Astrocyte (in vitro differentiated cells and primary cell): ENCODE measurements at regions not wholly inside any gene's neighbourhood (a gene's known extent, or its start where the extent isn't known, plus 50 kb on each side); places are given as distances from the start of the nearest gene placed in this dataset.

Experiments used
- DNase-seq: peaks from one replicate; pipeline ENCODE4 v3.0.0-alpha.2; 2010; ENCODE audit warnings: low read depth
- FAIRE-seq: peaks from 2 replicates; lab custom pipeline; 2011; peaks lifted over from hg19 to GRCh38; lab: Jason Lieb, UNC
- H2AFZ ChIP-seq: 2 replicates; pipeline ENCODE4 v1.6.0; 2012; ENCODE audit warnings: low read depth, low read length, inconsistent platforms
- H3K27ac ChIP-seq: 2 replicates; pipeline ENCODE4 v1.5.1; 2011; ENCODE audit warnings: low read depth, low read length, inconsistent platforms
- H3K27me3 ChIP-seq: 2 replicates; pipeline ENCODE4 v1.6.0; 2011; ENCODE audit warnings: low read length, inconsistent platforms; ENCODE audit not compliant: insufficient read depth
- H3K36me3 ChIP-seq: 2 replicates; pipeline ENCODE4 v1.5.1; 2011; ENCODE audit warnings: low read length, inconsistent platforms; ENCODE audit not compliant: insufficient read depth
- H3K4me1 ChIP-seq: 2 replicates; pipeline ENCODE4 v1.5.1; 2011; ENCODE audit warnings: low read length, inconsistent platforms; ENCODE audit not compliant: insufficient read depth
- H3K4me2 ChIP-seq: 2 replicates; pipeline ENCODE4 v1.6.0; 2012; ENCODE audit warnings: low read length, inconsistent platforms
- H3K4me3 ChIP-seq: 2 replicates; pipeline ENCODE4 v1.5.1; 2011; ENCODE audit warnings: low read depth, mild to moderate bottlenecking, low read length, inconsistent platforms; ENCODE audit not compliant: insufficient read depth
- H3K79me2 ChIP-seq: 2 replicates; pipeline ENCODE4 v1.6.0; 2012; ENCODE audit warnings: mild to moderate bottlenecking, low read length, inconsistent platforms; ENCODE audit not compliant: insufficient read depth
- H3K9ac ChIP-seq: 2 replicates; pipeline ENCODE4 v1.6.0; 2012; ENCODE audit warnings: mild to moderate bottlenecking, low read length, inconsistent platforms
- H3K9me3 ChIP-seq: 2 replicates; pipeline ENCODE4 v1.5.1; 2012; ENCODE audit warnings: low read depth, mild to moderate bottlenecking, low read length, inconsistent platforms; ENCODE audit not compliant: insufficient read depth
- H4K20me1 ChIP-seq: 2 replicates; pipeline ENCODE4 v1.6.0; 2012; ENCODE audit warnings: low read length, inconsistent platforms; ENCODE audit not compliant: insufficient read depth
- H3K27ac Mint-ChIP-seq: one replicate; pipeline ENCODE4 v1.8.0; 2021; ENCODE audit warnings: mild to moderate bottlenecking, mixed read lengths; ENCODE audit not compliant: unreplicated experiment
- H3K27me3 Mint-ChIP-seq: one replicate; pipeline ENCODE4 v1.8.0; 2021; ENCODE audit warnings: low read depth, mixed read lengths; ENCODE audit not compliant: unreplicated experiment
- H3K36me3 Mint-ChIP-seq: one replicate; pipeline ENCODE4 v1.8.0; 2021; ENCODE audit warnings: low read depth, mixed read lengths; ENCODE audit not compliant: unreplicated experiment
- H3K4me1 Mint-ChIP-seq: one replicate; pipeline ENCODE4 v1.8.0; 2021; ENCODE audit warnings: low read depth, mixed read lengths; ENCODE audit not compliant: unreplicated experiment
- H3K4me3 Mint-ChIP-seq: one replicate; pipeline ENCODE4 v1.8.0; 2021; ENCODE audit warnings: mild to moderate bottlenecking, moderate library complexity, mixed read lengths; ENCODE audit not compliant: unreplicated experiment
- H3K9me3 Mint-ChIP-seq: one replicate; pipeline ENCODE4 v1.8.0; 2021; ENCODE audit warnings: mild to moderate bottlenecking, mixed read lengths; ENCODE audit not compliant: unreplicated experiment
- EZH2 ChIP-seq: IDR thresholded peaks from 2 replicates; pipeline ENCODE4 v1.6.1; 2012; ENCODE audit warnings: mild to moderate bottlenecking, low read length, inconsistent platforms; ENCODE audit not compliant: insufficient read depth
- TF ChIP-seq, protein P1 (sequence below): IDR thresholded peaks from 2 replicates; pipeline ENCODE4 v1.5.1; 2011; ENCODE audit warnings: low read depth, mild to moderate bottlenecking, inconsistent platforms, low read length, moderate library complexity; ENCODE audit not compliant: insufficient read depth

DNA sequence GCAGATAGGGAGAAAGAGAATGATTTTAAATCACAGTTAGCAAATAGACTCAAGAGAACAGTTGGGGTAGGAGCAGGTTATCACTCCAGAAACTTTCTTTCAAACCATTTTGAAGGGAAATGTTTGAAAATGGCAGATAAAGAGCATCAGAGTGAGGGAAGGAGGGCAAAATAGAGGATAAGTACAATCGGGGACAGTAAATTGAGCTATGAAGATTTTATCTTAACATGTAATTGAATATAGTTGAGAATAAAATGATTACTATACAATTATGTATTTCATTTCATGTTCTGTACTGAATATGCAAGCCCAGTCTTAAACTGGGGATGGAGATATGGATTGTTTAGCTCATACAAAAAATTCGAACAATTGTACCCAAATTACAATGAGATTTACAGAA lies 54.0 kb downstream of the MAP10 start:
- H3K27me3 Mint-ChIP-seq = peaks cover 17% of the 10 kb centered on the region
- Histone ChIP-seq H3K27ac (no peak overlapping the region), H3K79me2 (no peaks in the 10 kb centered on the region), H2AFZ (no peak overlapping the region), H4K20me1 (no peaks in the 10 kb centered on the region), H3K4me1 (peaks cover 10% of the 10 kb centered on the region), H3K4me3 (no peak overlapping the region), H3K9ac (no peak overlapping the region), H3K36me3 (no peaks in the 10 kb centered on the region), H3K4me2 (no peak overlapping the region), H3K27me3 (no peaks in the 10 kb centered on the region), H3K9me3 (no peaks in the 10 kb centered on the region)
- H3K4me1 Mint-ChIP-seq = peaks cover 2% of the 10 kb centered on the region
- H3K27ac Mint-ChIP-seq = no peak overlapping the region
- peaks cover under 1% of the 10 kb centered on the region for H3K9me3 Mint-ChIP-seq
- H3K36me3 Mint-ChIP-seq = no peaks in the 10 kb centered on the region
- FAIRE-seq (no peak), DNase-seq (no peak)
- no peak overlapping the region for H3K4me3 Mint-ChIP-seq
- TF ChIP-seq, protein P1, sequence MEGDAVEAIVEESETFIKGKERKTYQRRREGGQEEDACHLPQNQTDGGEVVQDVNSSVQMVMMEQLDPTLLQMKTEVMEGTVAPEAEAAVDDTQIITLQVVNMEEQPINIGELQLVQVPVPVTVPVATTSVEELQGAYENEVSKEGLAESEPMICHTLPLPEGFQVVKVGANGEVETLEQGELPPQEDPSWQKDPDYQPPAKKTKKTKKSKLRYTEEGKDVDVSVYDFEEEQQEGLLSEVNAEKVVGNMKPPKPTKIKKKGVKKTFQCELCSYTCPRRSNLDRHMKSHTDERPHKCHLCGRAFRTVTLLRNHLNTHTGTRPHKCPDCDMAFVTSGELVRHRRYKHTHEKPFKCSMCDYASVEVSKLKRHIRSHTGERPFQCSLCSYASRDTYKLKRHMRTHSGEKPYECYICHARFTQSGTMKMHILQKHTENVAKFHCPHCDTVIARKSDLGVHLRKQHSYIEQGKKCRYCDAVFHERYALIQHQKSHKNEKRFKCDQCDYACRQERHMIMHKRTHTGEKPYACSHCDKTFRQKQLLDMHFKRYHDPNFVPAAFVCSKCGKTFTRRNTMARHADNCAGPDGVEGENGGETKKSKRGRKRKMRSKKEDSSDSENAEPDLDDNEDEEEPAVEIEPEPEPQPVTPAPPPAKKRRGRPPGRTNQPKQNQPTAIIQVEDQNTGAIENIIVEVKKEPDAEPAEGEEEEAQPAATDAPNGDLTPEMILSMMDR = no peak
- TF ChIP-seq EZH2 = no peak

DNA sequence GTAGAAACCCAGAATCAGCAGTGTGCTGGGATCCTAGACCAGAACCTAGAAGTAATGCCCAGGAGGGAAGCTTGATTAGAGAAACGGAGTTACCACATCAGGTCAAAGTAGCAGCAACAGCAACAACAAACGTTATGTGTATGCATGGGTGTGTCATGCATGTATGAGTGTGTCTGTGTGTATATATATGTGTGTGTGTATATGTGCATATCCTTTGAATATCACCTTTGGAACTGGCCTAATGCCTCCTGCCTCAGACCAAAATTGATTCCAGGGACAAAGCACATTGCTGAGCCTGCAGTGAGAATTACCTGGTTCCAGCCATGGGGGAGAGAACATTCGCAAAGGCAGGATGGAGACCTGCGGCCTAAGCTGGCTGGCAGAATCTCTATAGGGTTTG lies 55.9 kb downstream of the MAP10 start:
- no peaks in the 10 kb centered on the region for H3K79me2 ChIP-seq
- no peak for DNase-seq
- H4K20me1 ChIP-seq = no peaks in the 10 kb centered on the region
- no peaks in the 10 kb centered on the region for H3K4me1 Mint-ChIP-seq
- H3K9ac ChIP-seq = no peak overlapping the region
- H3K9me3 ChIP-seq = no peaks in the 10 kb centered on the region
- TF ChIP-seq, protein P1 = no peak
- TF ChIP-seq EZH2 = no peak
- H3K27ac ChIP-seq = no peak overlapping the region
- H3K27me3 Mint-ChIP-seq = peaks cover 17% of the 10 kb centered on the region
- H3K4me3 ChIP-seq = no peak overlapping the region
- no peak overlapping the region for H3K4me2 ChIP-seq
- FAIRE-seq = no peak
- H3K9me3 Mint-ChIP-seq = no peaks in the 10 kb centered on the region
- H3K36me3 ChIP-seq = no peaks in the 10 kb centered on the region
- H3K36me3 Mint-ChIP-seq = no peaks in the 10 kb centered on the region
- no peaks in the 10 kb centered on the region for H3K27me3 ChIP-seq
- H2AFZ ChIP-seq = no peak overlapping the region
- H3K4me1 ChIP-seq = no peaks in the 10 kb centered on the region
- H3K4me3 Mint-ChIP-seq = no peak overlapping the region
- H3K27ac Mint-ChIP-seq = no peak overlapping the region

DNA sequence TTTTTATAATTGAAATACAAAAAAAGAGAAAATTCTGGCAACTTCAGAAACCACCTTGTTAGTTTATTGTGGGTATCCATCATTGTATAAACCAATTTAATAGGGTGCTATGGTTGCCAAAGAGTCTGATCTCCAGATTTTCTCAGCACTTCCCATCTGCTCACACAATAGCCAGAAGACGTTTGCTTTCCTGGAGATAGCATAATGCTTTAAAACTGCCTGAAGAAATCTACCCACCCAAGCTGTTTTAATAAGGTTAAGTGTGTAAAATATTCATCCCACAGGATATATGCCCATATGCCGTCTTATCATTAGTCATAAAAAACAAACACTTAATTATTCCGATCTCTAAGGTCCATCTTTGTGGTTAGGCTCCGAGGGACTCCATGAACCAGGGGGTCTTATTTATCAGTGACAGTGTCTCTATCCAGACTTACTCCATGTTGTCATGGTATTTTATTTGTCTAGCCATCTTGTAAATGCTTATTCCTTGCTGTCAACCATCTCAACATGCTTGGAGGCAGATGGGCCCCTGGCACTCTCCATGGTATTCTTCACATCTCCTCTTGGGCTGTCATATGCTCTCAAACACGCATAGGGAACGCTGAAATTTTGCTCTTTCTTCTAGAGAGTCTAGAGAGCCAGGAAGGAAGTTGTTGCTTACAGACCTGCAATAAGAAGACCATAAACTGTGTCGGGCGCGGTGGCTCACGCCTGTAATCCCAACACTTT lies 58.5 kb downstream of the MAP10 start:
- H3K27me3 ChIP-seq = no peaks in the 10 kb centered on the region
- H2AFZ ChIP-seq = no peak overlapping the region
- H4K20me1 ChIP-seq = no peaks in the 10 kb centered on the region
- no peak overlapping the region for H3K4me2 ChIP-seq
- H3K9me3 ChIP-seq = no peaks in the 10 kb centered on the region
- no peak overlapping the region for H3K27ac ChIP-seq
- no peaks in the 10 kb centered on the region for H3K79me2 ChIP-seq
- H3K9me3 Mint-ChIP-seq = no peaks in the 10 kb centered on the region
- H3K4me1 ChIP-seq = no peaks in the 10 kb centered on the region
- H3K4me3 ChIP-seq = no peak overlapping the region
- H3K36me3 ChIP-seq = no peaks in the 10 kb centered on the region
- DNase-seq (no peak), FAIRE-seq (no peak)
- H3K9ac ChIP-seq = no peak overlapping the region
- peaks cover 12% of the 10 kb centered on the region for H3K27me3 Mint-ChIP-seq
- TF ChIP-seq, protein P1 = no peak
- no peak for TF ChIP-seq EZH2
- H3K4me3 Mint-ChIP-seq = no peak overlapping the region
- H3K27ac Mint-ChIP-seq = no peak overlapping the region
- H3K36me3 Mint-ChIP-seq = peaks cover 2% of the 10 kb centered on the region
- H3K4me1 Mint-ChIP-seq = peaks cover 1% of the 10 kb centered on the region
